Breast epithelium (tissue), 4 donors: ENCODE measurements at regions not wholly inside any gene's neighbourhood (a gene's known extent, or its start where the extent isn't known, plus 50 kb on each side); places are given as distances from the start of the nearest gene placed in this dataset.

Source experiments
- DNase-seq, 2 donors: peaks; one replicate each; pipeline ENCODE4 v3.0.0-alpha.2; 2019; ENCODE audit warnings: low spot score in 2 of 2
- H3K27ac ChIP-seq, 2 donors: fragments of 200-600 bp; sonication (generic) in 1 of 2; one replicate each; pipeline ENCODE4 v1.5.1; 2016 to 2019; ENCODE audit warnings: mild to moderate bottlenecking in 1 of 2
- H3K27me3 ChIP-seq, 2 donors: fragments of 200-600 bp; sonication (generic) in 1 of 2; one replicate each; pipeline versions ENCODE4 v1.5.1 to v1.6.0; 2017 to 2019; ENCODE audit warnings: control low read depth in 1 of 2, mild to moderate bottlenecking in 1 of 2
- H3K36me3 ChIP-seq: fragments of 200-600 bp; one replicate; pipeline ENCODE4 v1.5.1; 2019
- H3K4me1 ChIP-seq, 2 donors: fragments of 200-600 bp; sonication (generic); one replicate each; pipeline ENCODE4 v1.5.1; 2016 to 2019; ENCODE audit warnings: control low read depth in 1 of 2
- H3K4me3 ChIP-seq, 3 donors: fragments of 200-600 bp; sonication (generic); 1 replicate in 2 of 3; 2 replicates in 1 of 3; pipeline ENCODE4 v1.5.1; 2016 to 2019; ENCODE audit warnings: mild to moderate bottlenecking in 3 of 3, moderate library complexity in 2 of 3
- H3K9me3 ChIP-seq, 2 donors: fragments of 200-600 bp; sonication (generic) in 1 of 2; one replicate each; pipeline ENCODE4 v1.5.1; 2016 to 2019; ENCODE audit warnings: control low read depth in 1 of 2
- POLR2A ChIP-seq: fragments of 450-650 bp; IDR thresholded peaks from one replicate; pipeline ENCODE4 v1.6.1; 2016; ENCODE audit warnings: antibody characterized with exemption, mild to moderate bottlenecking, moderate library complexity
- POLR2AphosphoS5 ChIP-seq, 3 donors: sonication (generic); formaldehyde crosslinking; IDR thresholded peaks; one replicate each; pipeline ENCODE4 v1.6.1; 2017; ENCODE audit warnings: antibody characterized with exemption in 3 of 3
- intact Hi-C: fragments of 100-400 bp; cut with DNase I; formaldehyde crosslinking; loops from one replicate; pipeline ENCODE4 v1.15.1; 2023; ENCODE audit warnings: low total_unique reads
- TF ChIP-seq, protein P1 (sequence below), 3 donors: fragments of 450-650 bp; IDR thresholded peaks; one replicate each; pipeline ENCODE4 v1.5.1; 2016 to 2017; ENCODE audit warnings: antibody characterized with exemption in 3 of 3, mild to moderate bottlenecking in 3 of 3, moderate library complexity in 3 of 3

DNA sequence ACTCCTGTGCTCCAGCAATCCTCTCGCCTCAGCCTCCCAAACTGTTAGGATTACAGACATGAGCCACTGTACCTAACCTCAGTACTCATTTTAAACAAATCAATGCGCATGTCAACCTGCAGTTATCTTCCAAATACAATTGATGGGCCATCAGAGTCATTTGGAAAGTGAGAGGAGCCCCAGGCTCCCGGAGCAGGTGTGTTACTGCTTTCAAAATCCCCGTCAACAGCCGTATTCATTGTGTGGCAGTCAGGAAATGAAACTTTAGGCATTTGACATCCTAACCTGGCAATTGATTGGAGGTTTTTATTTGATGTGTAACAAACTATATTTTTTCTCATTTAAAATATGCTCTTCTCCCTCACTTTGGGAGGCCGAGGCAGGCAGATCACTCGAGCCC, 623.6 kb upstream of the TENM3 start:
- intact Hi-C loops = no loop called here
- no peaks in the 10 kb centered on the region for H3K36me3 ChIP-seq
- no peak overlapping the region for H3K4me3 ChIP-seq
- no peaks in the 10 kb centered on the region for H3K27me3 ChIP-seq
- H3K4me1 ChIP-seq = no peaks in the 10 kb centered on the region
- no peak for DNase-seq
- no peak overlapping the region for H3K27ac ChIP-seq
- no peaks in the 10 kb centered on the region for H3K9me3 ChIP-seq
- TF ChIP-seq, protein P1, sequence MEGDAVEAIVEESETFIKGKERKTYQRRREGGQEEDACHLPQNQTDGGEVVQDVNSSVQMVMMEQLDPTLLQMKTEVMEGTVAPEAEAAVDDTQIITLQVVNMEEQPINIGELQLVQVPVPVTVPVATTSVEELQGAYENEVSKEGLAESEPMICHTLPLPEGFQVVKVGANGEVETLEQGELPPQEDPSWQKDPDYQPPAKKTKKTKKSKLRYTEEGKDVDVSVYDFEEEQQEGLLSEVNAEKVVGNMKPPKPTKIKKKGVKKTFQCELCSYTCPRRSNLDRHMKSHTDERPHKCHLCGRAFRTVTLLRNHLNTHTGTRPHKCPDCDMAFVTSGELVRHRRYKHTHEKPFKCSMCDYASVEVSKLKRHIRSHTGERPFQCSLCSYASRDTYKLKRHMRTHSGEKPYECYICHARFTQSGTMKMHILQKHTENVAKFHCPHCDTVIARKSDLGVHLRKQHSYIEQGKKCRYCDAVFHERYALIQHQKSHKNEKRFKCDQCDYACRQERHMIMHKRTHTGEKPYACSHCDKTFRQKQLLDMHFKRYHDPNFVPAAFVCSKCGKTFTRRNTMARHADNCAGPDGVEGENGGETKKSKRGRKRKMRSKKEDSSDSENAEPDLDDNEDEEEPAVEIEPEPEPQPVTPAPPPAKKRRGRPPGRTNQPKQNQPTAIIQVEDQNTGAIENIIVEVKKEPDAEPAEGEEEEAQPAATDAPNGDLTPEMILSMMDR (IDR thresholded peaks at IDR 0.05) = no peak
- TF ChIP-seq POLR2AphosphoS5 (IDR thresholded peaks at IDR 0.05) (no peak), POLR2A (no peak)

DNA sequence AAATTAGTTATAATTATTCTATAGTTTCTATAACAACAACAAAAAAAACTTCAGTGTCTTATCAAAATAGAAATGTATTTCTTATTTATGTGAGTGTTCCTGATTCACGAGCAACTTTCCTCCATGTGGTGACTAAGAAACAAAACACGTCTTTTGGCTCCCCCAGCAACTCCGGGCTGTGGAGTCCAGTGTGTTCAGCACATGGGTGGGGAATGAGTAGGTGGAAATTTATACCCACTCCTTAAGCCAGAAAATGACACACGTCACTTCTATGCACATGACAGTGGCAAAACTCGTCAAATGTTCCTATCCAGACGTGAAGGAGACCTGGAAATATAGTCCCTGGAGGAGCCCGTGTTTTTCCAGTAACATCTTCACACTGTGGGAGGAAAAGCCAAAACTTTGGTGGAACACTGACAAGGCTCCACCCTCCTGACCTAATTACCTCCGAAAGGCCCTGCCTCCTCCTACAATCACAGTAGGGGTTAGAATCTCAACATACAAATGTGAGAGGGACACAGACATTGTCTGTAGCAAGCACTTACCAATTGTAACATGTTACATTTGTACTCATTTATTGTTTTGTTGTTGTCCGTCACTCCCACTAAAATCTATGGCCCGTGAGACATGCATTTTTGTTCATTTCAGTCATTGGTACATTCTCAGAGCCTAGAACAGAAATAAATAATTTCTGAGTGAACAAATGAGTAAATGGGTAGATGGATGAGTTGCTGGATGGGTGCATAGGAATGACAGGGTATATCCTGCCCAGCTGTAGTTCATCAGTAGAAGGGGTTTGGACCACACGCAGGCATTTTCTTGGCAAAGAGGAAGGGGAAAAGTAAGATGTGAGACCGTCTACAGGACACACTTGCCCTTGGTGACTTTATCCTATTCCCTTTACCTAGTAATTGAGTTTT, 605.8 kb upstream of the TENM3 start:
- Histone ChIP-seq H3K36me3 (no peaks in the 10 kb centered on the region), H3K9me3 (no peaks in the 10 kb centered on the region), H3K4me1 (no peaks in the 10 kb centered on the region), H3K4me3 (no peak overlapping the region), H3K27ac (no peak overlapping the region), H3K27me3 (no peaks in the 10 kb centered on the region)
- TF ChIP-seq, protein P1 (IDR thresholded peaks at IDR 0.05) = no peak
- TF ChIP-seq POLR2A = no peak
- no peak for TF ChIP-seq POLR2AphosphoS5 (IDR thresholded peaks at IDR 0.05)
- no peak for DNase-seq
- intact Hi-C loops = no loop called here

DNA sequence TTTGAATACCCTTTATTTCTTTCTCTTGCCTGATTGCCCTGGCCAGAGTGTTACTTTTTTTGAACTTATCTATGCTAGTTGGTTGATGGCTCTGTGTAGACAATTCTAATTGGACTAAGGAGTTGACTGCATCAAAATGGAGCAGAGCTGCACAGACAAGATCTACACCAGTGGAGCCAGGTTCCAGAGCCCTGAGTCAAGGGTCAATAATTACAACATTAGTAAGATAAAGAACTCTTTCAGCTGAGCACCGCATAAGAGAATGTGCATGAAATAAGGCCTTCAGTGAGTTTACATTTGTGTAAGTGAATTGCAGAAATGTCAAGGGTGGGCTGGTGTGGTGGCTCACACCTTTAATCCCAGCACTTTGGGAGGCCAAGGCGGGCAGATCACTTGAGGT, 599.7 kb upstream of the TENM3 start:
- Histone ChIP-seq H3K4me1 (no peaks in the 10 kb centered on the region), H3K27ac (no peak overlapping the region), H3K36me3 (no peaks in the 10 kb centered on the region), H3K9me3 (no peaks in the 10 kb centered on the region), H3K4me3 (no peak overlapping the region), H3K27me3 (no peaks in the 10 kb centered on the region)
- no peak for DNase-seq
- intact Hi-C loops = no loop called here
- TF ChIP-seq, protein P1 (IDR thresholded peaks at IDR 0.05) = no peak
- TF ChIP-seq POLR2AphosphoS5 (IDR thresholded peaks at IDR 0.05) = no peak
- no peak for TF ChIP-seq POLR2A

DNA sequence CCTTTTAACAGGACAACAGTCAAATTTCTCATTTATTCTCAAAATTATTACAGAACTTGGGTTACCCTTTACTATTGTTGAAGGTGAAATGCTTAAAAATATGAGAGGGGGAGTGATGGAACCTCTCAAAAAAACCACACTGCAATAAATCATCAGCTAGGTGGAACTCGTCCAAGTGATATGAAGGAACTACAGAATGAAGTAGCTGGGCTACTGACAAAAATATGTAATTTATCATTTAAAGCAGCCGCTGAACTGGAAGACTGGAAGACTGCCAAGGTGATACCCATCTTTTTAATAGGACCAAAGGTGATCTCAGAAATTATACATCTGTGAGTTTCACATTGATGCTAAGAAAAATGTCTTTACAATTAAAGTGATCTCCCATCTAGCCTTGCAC, 597.7 kb upstream of the TENM3 start:
- no peak for DNase-seq
- Histone ChIP-seq H3K27me3 (no peaks in the 10 kb centered on the region), H3K4me3 (no peak overlapping the region), H3K9me3 (no peaks in the 10 kb centered on the region), H3K27ac (no peak overlapping the region), H3K36me3 (no peaks in the 10 kb centered on the region), H3K4me1 (no peaks in the 10 kb centered on the region)
- intact Hi-C loops = no loop called here
- TF ChIP-seq POLR2A = no peak
- no peak for TF ChIP-seq POLR2AphosphoS5 (IDR thresholded peaks at IDR 0.05)
- TF ChIP-seq, protein P1 (IDR thresholded peaks at IDR 0.05) = no peak

DNA sequence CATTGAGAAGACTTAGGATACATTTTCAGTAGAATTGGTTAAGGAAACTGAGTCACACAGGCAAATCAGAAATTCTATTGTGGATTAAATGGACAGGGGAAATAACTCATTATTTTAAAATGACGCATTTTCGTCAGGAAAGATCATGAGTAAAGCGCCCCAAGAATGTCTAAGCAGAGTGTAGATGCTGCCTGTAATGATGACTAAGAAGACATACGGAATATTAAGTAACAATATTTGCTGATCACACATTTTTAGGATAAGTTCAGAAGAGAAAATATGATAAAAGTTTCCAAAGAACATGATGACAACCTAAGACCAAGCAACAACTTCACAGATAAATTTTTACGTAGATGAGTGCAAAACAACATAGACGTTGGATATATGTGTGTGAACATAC, 596.3 kb upstream of the TENM3 start:
- no peak overlapping the region for H3K4me3 ChIP-seq
- no peak for DNase-seq
- no peaks in the 10 kb centered on the region for H3K27me3 ChIP-seq
- no peaks in the 10 kb centered on the region for H3K4me1 ChIP-seq
- H3K36me3 ChIP-seq = no peaks in the 10 kb centered on the region
- intact Hi-C loops = no loop called here
- no peaks in the 10 kb centered on the region for H3K9me3 ChIP-seq
- no peak overlapping the region for H3K27ac ChIP-seq
- TF ChIP-seq, protein P1 (IDR thresholded peaks at IDR 0.05) = no peak
- TF ChIP-seq POLR2A (no peak), POLR2AphosphoS5 (IDR thresholded peaks at IDR 0.05) (no peak)
